ENCODE measurements at regions not wholly inside any gene's neighbourhood (a gene's known extent, or its start where the extent isn't known, plus 50 kb on each side); places are given as distances from the start of the nearest gene placed in this dataset.
"Not testable (repeated sequence)": the region's sequence is repeated elsewhere in the genome, so short reads cannot be mapped to it uniquely, and the experiment has no call there.

GRCh38 chr13:87826301-87826700, 155.1 kb downstream of the SLITRK5 start:
- H3K27ac Mint-ChIP-seq; H3K27me3 Mint-ChIP-seq; CTCF ChIA-PET; H3K4me1 Mint-ChIP-seq; DNase-seq; ATAC-seq; H3K4me3 Mint-ChIP-seq; H3K9me3 Mint-ChIP-seq (ENCODE audit: low read depth); H3K36me3 Mint-ChIP-seq: not testable (repeated sequence)

GRCh38 chr13:87827479-87827878, 156.3 kb downstream of the SLITRK5 start:
- DNase-seq (no peak), ATAC-seq (no peak)
- H3K36me3 Mint-ChIP-seq: no peaks in the 10 kb centered on the region
- CTCF ChIA-PET: no interaction called here
- no peak overlapping the region for H3K4me3 Mint-ChIP-seq
- no peaks in the 10 kb centered on the region for H3K27me3 Mint-ChIP-seq
- no peaks in the 10 kb centered on the region for H3K9me3 Mint-ChIP-seq (ENCODE audit: low read depth)
- H3K27ac Mint-ChIP-seq: no peak overlapping the region
- H3K4me1 Mint-ChIP-seq: no peaks in the 10 kb centered on the region

DNA sequence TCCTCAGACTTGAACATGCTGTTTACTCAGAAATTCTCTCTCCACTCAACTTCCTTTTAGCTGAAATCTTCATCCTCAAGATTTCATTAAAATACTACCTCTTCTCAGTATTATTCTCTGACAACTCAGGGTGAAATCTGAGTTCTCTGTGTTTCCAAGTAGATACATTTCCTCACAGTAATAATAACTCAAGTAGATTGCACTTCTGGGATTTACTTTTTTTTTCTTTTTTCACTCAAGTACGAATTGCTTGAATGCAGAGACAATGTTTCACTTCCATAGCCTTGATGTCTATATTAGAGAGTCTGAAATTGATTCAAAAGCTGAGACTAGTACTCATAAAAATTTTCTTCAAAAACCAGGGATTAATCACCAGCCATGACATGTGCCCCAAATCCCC, 166.4 kb downstream of the SLITRK5 start:
- ATAC-seq: no peak
- Mint-ChIP-seq H3K27ac (no peak overlapping the region), H3K4me3 (no peak overlapping the region), H3K9me3 (ENCODE audit: low read depth) (peaks cover 11% of the 10 kb centered on the region), H3K36me3 (no peaks in the 10 kb centered on the region), H3K4me1 (no peaks in the 10 kb centered on the region), H3K27me3 (no peaks in the 10 kb centered on the region)
- no peak for DNase-seq
- CTCF ChIA-PET: no interaction called here

GRCh38 chr13:87837946-87838345, 166.8 kb downstream of the SLITRK5 start:
- CTCF ChIA-PET: no interaction called here
- no peaks in the 10 kb centered on the region for H3K27me3 Mint-ChIP-seq
- no peak overlapping the region for H3K27ac Mint-ChIP-seq
- no peak overlapping the region for H3K4me3 Mint-ChIP-seq
- H3K4me1 Mint-ChIP-seq: no peaks in the 10 kb centered on the region
- ATAC-seq (no peak), DNase-seq (no peak)
- H3K36me3 Mint-ChIP-seq: no peaks in the 10 kb centered on the region
- peaks cover 11% of the 10 kb centered on the region for H3K9me3 Mint-ChIP-seq (ENCODE audit: low read depth)

DNA sequence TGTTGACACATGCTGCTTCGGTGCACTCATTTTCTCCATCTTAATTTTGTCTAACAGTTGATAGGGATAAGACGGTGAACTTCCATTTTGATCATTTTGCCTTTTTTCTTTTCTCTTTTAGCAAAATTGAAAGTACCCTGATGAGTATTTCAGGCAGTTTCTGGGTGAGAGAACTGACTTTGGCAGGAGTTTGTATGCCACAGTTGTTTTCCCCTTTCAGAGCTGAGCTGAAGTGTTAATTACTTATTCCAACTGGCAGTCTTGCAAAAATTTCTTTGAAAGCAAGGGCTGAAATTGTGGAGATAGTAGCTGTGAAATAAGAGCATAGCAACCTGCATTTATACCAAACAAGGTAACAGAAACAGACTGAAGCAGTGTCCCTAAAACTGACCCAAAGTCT, 180.2 kb downstream of the SLITRK5 start:
- H3K27me3 Mint-ChIP-seq: no peaks in the 10 kb centered on the region
- H3K9me3 Mint-ChIP-seq (ENCODE audit: low read depth): peaks cover 16% of the 10 kb centered on the region
- H3K36me3 Mint-ChIP-seq: no peaks in the 10 kb centered on the region
- CTCF ChIA-PET: no interaction called here
- no peak overlapping the region for H3K27ac Mint-ChIP-seq
- H3K4me1 Mint-ChIP-seq: no peaks in the 10 kb centered on the region
- no peak for DNase-seq
- ATAC-seq: no peak
- H3K4me3 Mint-ChIP-seq: no peak overlapping the region

DNA sequence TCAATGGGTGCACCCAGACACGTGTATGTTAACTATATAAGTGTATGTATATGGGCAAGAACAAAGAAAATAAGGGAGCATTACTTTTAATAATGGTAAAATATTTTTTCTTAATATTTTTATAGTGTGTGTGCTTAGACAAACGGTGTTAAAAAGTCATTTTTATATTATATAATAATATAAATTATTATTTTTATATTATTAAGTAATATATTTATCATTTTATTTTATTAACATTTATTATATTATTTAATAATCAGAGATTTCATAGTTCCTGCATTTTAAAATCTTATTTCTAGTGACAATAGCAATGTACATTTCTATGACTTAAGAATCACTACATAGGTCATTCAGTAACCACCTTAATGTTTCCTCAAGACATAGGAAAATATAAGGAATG, 184.4 kb downstream of the SLITRK5 start:
- H3K9me3 Mint-ChIP-seq (ENCODE audit: low read depth): peaks cover 22% of the 10 kb centered on the region
- no peaks in the 10 kb centered on the region for H3K36me3 Mint-ChIP-seq
- no peaks in the 10 kb centered on the region for H3K27me3 Mint-ChIP-seq
- no peak for DNase-seq
- no peak overlapping the region for H3K27ac Mint-ChIP-seq
- ATAC-seq: no peak
- CTCF ChIA-PET: no interaction called here
- no peaks in the 10 kb centered on the region for H3K4me1 Mint-ChIP-seq
- no peak overlapping the region for H3K4me3 Mint-ChIP-seq

GRCh38 chr13:87859261-87859660, 188.1 kb downstream of the SLITRK5 start:
- Mint-ChIP-seq H3K27ac (no peak overlapping the region), H3K4me3 (no peak overlapping the region), H3K36me3 (no peaks in the 10 kb centered on the region), H3K27me3 (no peaks in the 10 kb centered on the region), H3K4me1 (no peaks in the 10 kb centered on the region), H3K9me3 (ENCODE audit: low read depth) (peaks cover 12% of the 10 kb centered on the region)
- ATAC-seq: no peak
- DNase-seq: no peak
- CTCF ChIA-PET: no interaction called here

GRCh38 chr13:87867426-87867825, 196.3 kb downstream of the SLITRK5 start:
- no peak for ATAC-seq
- CTCF ChIA-PET: no interaction called here
- H3K4me1 Mint-ChIP-seq: no peaks in the 10 kb centered on the region
- H3K27me3 Mint-ChIP-seq: no peaks in the 10 kb centered on the region
- H3K27ac Mint-ChIP-seq: no peak overlapping the region
- H3K4me3 Mint-ChIP-seq: no peak overlapping the region
- DNase-seq: no peak
- peaks cover 6% of the 10 kb centered on the region for H3K9me3 Mint-ChIP-seq (ENCODE audit: low read depth)
- no peaks in the 10 kb centered on the region for H3K36me3 Mint-ChIP-seq

GRCh38 chr13:87868731-87869130, 197.6 kb downstream of the SLITRK5 start:
- no peaks in the 10 kb centered on the region for H3K4me1 Mint-ChIP-seq
- no peaks in the 10 kb centered on the region for H3K27me3 Mint-ChIP-seq
- ATAC-seq: no peak
- H3K27ac Mint-ChIP-seq: no peak overlapping the region
- DNase-seq: no peak
- CTCF ChIA-PET: no interaction called here
- no peaks in the 10 kb centered on the region for H3K36me3 Mint-ChIP-seq
- H3K4me3 Mint-ChIP-seq: no peak overlapping the region
- peaks cover 9% of the 10 kb centered on the region for H3K9me3 Mint-ChIP-seq (ENCODE audit: low read depth)

GRCh38 chr13:87872813-87873212, 201.6 kb downstream of the SLITRK5 start:
- Mint-ChIP-seq H3K4me3 (no peak overlapping the region), H3K36me3 (no peaks in the 10 kb centered on the region), H3K27me3 (no peaks in the 10 kb centered on the region), H3K9me3 (ENCODE audit: low read depth) (peaks cover 7% of the 10 kb centered on the region), H3K27ac (no peak overlapping the region), H3K4me1 (no peaks in the 10 kb centered on the region)
- DNase-seq (no peak), ATAC-seq (no peak)
- CTCF ChIA-PET: no interaction called here

DNA sequence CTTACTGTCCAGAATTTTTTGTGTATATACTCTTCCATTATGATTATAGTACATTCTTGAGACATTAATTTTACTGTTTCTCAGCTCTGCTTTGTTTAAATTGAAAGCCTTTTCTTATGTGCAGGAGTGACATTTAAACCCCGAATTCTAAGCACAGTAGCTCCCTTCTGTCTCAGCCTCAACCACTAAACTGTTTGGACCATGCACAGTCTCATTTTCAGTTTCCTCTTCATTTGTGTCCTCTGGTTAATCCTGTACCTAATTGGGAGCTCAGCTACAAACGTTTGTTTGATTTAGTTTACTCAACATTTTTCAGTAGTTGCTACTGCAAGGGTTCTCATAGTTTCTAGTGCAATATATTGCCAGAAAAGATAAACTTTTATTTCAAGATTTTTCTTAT, 206.3 kb downstream of the SLITRK5 start:
- CTCF ChIA-PET: no interaction called here
- Mint-ChIP-seq H3K4me3 (no peak overlapping the region), H3K27ac (no peak overlapping the region), H3K27me3 (no peaks in the 10 kb centered on the region), H3K9me3 (ENCODE audit: low read depth) (peaks cover 3% of the 10 kb centered on the region), H3K4me1 (no peaks in the 10 kb centered on the region), H3K36me3 (no peaks in the 10 kb centered on the region)
- ATAC-seq (no peak), DNase-seq (no peak)

- no peak overlapping the region for H3K27ac Mint-ChIP-seq
- no peaks in the 10 kb centered on the region for H3K36me3 Mint-ChIP-seq
- H3K9me3 Mint-ChIP-seq (ENCODE audit: low read depth): no peaks in the 10 kb centered on the region
- CTCF ChIA-PET: no interaction called here
- H3K4me1 Mint-ChIP-seq: no peaks in the 10 kb centered on the region
- H3K4me3 Mint-ChIP-seq: no peak overlapping the region
- ATAC-seq (no peak), DNase-seq (no peak)
- no peaks in the 10 kb centered on the region for H3K27me3 Mint-ChIP-seq
Observed at GRCh38 chr13:87878706-87879105, 207.5 kb downstream of the SLITRK5 start.

- no peak overlapping the region for H3K4me3 Mint-ChIP-seq
- CTCF ChIA-PET: no interaction called here
- peaks cover 5% of the 10 kb centered on the region for H3K9me3 Mint-ChIP-seq (ENCODE audit: low read depth)
- H3K4me1 Mint-ChIP-seq: no peaks in the 10 kb centered on the region
- H3K27ac Mint-ChIP-seq: no peak overlapping the region
- ATAC-seq (no peak), DNase-seq (no peak)
- no peaks in the 10 kb centered on the region for H3K27me3 Mint-ChIP-seq
- no peaks in the 10 kb centered on the region for H3K36me3 Mint-ChIP-seq
Observed at GRCh38 chr13:87884884-87885283, 213.7 kb downstream of the SLITRK5 start.

GRCh38 chr13:87887459-87888123, 216.4 kb downstream of the SLITRK5 start:
- ATAC-seq: no peak
- Mint-ChIP-seq H3K27me3 (no peaks in the 10 kb centered on the region), H3K9me3 (ENCODE audit: low read depth) (peaks cover 5% of the 10 kb centered on the region), H3K27ac (no peak overlapping the region), H3K36me3 (no peaks in the 10 kb centered on the region), H3K4me1 (no peaks in the 10 kb centered on the region), H3K4me3 (no peak overlapping the region)
- no peak for DNase-seq
- CTCF ChIA-PET: no interaction called here

- H3K36me3 Mint-ChIP-seq: no peaks in the 10 kb centered on the region
- CTCF ChIA-PET: no interaction called here
- peaks cover 5% of the 10 kb centered on the region for H3K9me3 Mint-ChIP-seq (ENCODE audit: low read depth)
- ATAC-seq (no peak), DNase-seq (no peak)
- H3K4me1 Mint-ChIP-seq: no peaks in the 10 kb centered on the region
- no peaks in the 10 kb centered on the region for H3K27me3 Mint-ChIP-seq
- no peak overlapping the region for H3K4me3 Mint-ChIP-seq
- H3K27ac Mint-ChIP-seq: no peak overlapping the region
Observed at GRCh38 chr13:87889254-87889653, 218.1 kb downstream of the SLITRK5 start.

Measured in activated CD8-positive, alpha-beta memory T cell treated with anti-CD3 and anti-CD28 coated beads, Interleukin-2, amount 10 ng/mL, durations not matched to agents 7 days and 5 days (primary cell).